ENCODE measurements at regions not wholly inside any gene's neighbourhood (a gene's known extent, or its start where the extent isn't known, plus 50 kb on each side); places are given as distances from the start of the nearest gene placed in this dataset.

DNA sequence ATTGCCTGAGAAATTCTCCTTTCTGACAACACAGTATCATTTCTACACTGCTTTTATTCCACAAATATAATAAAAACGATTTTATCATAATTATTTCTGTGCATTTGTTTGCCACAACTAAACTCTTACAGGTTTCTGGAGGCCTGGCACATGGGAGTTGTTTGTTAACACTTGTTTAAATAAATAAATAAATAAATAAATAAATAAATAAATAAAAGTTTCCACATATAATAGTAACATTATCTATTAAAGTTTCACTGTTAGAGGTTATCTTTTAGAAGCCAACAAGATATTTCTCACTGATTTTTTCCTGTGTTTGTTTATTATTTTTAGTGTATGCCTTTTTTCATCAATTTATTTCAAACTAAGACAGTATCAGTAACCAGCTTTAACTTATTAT is 323.3 kb downstream of the FOXG1 start:
- TF ChIP-seq ATF2 (IDR thresholded peaks at IDR 0.05; ENCODE audit: low read length) (no peak), PHF8 (conservative IDR thresholded peaks at IDR 0.05; ENCODE audit: low read depth, low read length) (no peak), CTCF (IDR thresholded peaks at IDR 0.05; ENCODE audit: control extremely low read depth in 1 of 3, insufficient read depth in 1 of 3, low read depth in 1 of 3, low read length in 3 of 3) (no peak), RAD21 (IDR thresholded peaks at IDR 0.05 in 1 of 2, conservative IDR thresholded peaks at IDR 0.05 in 1 of 2; ENCODE audit: low read depth in 2 of 2, low read length in 2 of 2) (no peak)
